CD4-positive, alpha-beta T cell treated with Interleukin-1 beta for 1 hour (primary cell): ENCODE measurements at regions not wholly inside any gene's neighbourhood (a gene's known extent, or its start where the extent isn't known, plus 50 kb on each side); places are given as distances from the start of the nearest gene placed in this dataset.

Experiments
- DNase-seq, 2 donors: peaks; one replicate each; pipeline ENCODE4 v3.0.0-alpha.2; 2020 to 2022

GRCh38 chr5:30117135-30117534, 1076.4 kb upstream of the CDH6 start:
- DNase-seq, result no peak

- DNase-seq, result no peak
These were observed 1079.9 kb upstream of the CDH6 start for GRCh38 chr5:30113542-30113941.

- no peak for DNase-seq
These were observed 1080.6 kb upstream of the CDH6 start for GRCh38 chr5:30112867-30113266.

GRCh38 chr5:30108051-30108450, 1085.4 kb upstream of the CDH6 start:
- no peak for DNase-seq

GRCh38 chr5:30106596-30106995, 1086.9 kb upstream of the CDH6 start:
- DNase-seq, result no peak

GRCh38 chr5:30104872-30105596, 1088.5 kb upstream of the CDH6 start:
- no peak for DNase-seq

- DNase-seq, result no peak
These were observed 1089.9 kb upstream of the CDH6 start for GRCh38 chr5:30103452-30104202.

- DNase-seq, result no peak
These were observed 1090.4 kb upstream of the CDH6 start for GRCh38 chr5:30103052-30103451.

GRCh38 chr5:30102185-30102584, 1091.3 kb upstream of the CDH6 start:
- no peak for DNase-seq

- no peak for DNase-seq
These were observed 1092.6 kb upstream of the CDH6 start for GRCh38 chr5:30100929-30101328.

GRCh38 chr5:30100148-30100713, 1093.3 kb upstream of the CDH6 start:
- no peak for DNase-seq

GRCh38 chr5:30099634-30100033, 1093.9 kb upstream of the CDH6 start:
- DNase-seq, result no peak

- no peak for DNase-seq
These were observed 1094.5 kb upstream of the CDH6 start for GRCh38 chr5:30098940-30099339.

- no peak for DNase-seq
These were observed 1100.9 kb upstream of the CDH6 start for GRCh38 chr5:30092548-30092947.

GRCh38 chr5:30069441-30070263, 1123.8 kb upstream of the CDH6 start:
- DNase-seq, result no peak

- no peak for DNase-seq
These were observed 1130.0 kb upstream of the CDH6 start for GRCh38 chr5:30063503-30063902.

- no peak for DNase-seq
These were observed 1141.5 kb upstream of the CDH6 start for GRCh38 chr5:30051976-30052375.

- DNase-seq, result no peak
These were observed 1143.2 kb upstream of the CDH6 start for GRCh38 chr5:30050056-30050815.

GRCh38 chr5:30042677-30043076, 1150.8 kb upstream of the CDH6 start:
- no peak for DNase-seq

GRCh38 chr5:30041831-30042385, 1151.6 kb upstream of the CDH6 start:
- no peak for DNase-seq

- no peak for DNase-seq
These were observed 1152.2 kb upstream of the CDH6 start for GRCh38 chr5:30041291-30041690.

- DNase-seq, result no peak
These were observed 1152.9 kb upstream of the CDH6 start for GRCh38 chr5:30040488-30041118.
